ENCODE measurements at regions not wholly inside any gene's neighbourhood (a gene's known extent, or its start where the extent isn't known, plus 50 kb on each side); places are given as distances from the start of the nearest gene placed in this dataset.

- TF ChIP-seq ZNF703 (CRISPR knock-in tag; IDR thresholded peaks at IDR 0.05; ENCODE audit: borderline replicate concordance) (no peak), ZNF781 (CRISPR knock-in tag; IDR thresholded peaks at IDR 0.05; ENCODE audit: borderline replicate concordance, not compliant biosample characterization) (no peak), AGO2 (optimal IDR thresholded peaks at IDR 0.05; ENCODE audit: low read depth, low read length) (no peak), THAP11 (CRISPR knock-in tag; IDR thresholded peaks at IDR 0.05) (no peak), BATF2 (CRISPR knock-in tag; IDR thresholded peaks at IDR 0.05) (no peak), NFKB2 (CRISPR knock-in tag; IDR thresholded peaks at IDR 0.05; ENCODE audit: borderline replicate concordance) (no peak), AHDC1 (CRISPR knock-in tag; IDR thresholded peaks at IDR 0.05; ENCODE audit: borderline replicate concordance) (no peak), PAX8 (CRISPR knock-in tag; IDR thresholded peaks at IDR 0.05; ENCODE audit: borderline replicate concordance) (no peak), ATRX (CRISPR knock-in tag; IDR thresholded peaks at IDR 0.05; ENCODE audit: borderline replicate concordance) (no peak), REPIN1 (CRISPR knock-in tag; IDR thresholded peaks at IDR 0.05; ENCODE audit: borderline replicate concordance, low read depth) (no peak), ARHGAP35 (CRISPR knock-in tag; IDR thresholded peaks at IDR 0.05; ENCODE audit: borderline replicate concordance) (no peak)
- Histone ChIP-seq H3K4me1 (ENCODE audit: insufficient read depth, low read length) (peaks cover 66% of the 10 kb centered on the region), H3K79me2 (ENCODE audit: insufficient read depth, low read length) (no peaks in the 10 kb centered on the region), H4K20me1 (ENCODE audit: insufficient read depth, low read length) (no peaks in the 10 kb centered on the region), H2AFZ (ENCODE audit: low read length) (no peak overlapping the region), H3K4me3 (replicated peaks in 1 of 3; ENCODE audit: insufficient read depth in 1 of 3, low read depth in 2 of 3, low read length in 3 of 3) (no peak overlapping the region), H3K36me3 (replicated peaks in 1 of 2; ENCODE audit: control insufficient read depth in 1 of 2, insufficient read depth in 2 of 2, low read length in 2 of 2) (no peaks in the 10 kb centered on the region), H3K27ac (ENCODE audit: extremely low read length, insufficient read depth, low read length) (no peak overlapping the region), H3K9ac (ENCODE audit: insufficient read depth, low read depth, low read length) (no peak overlapping the region), H3K4me2 (ENCODE audit: low read depth, low read length) (no peak overlapping the region), H3K9me3 (ENCODE audit: low read length) (no peaks in the 10 kb centered on the region), H3K27me3 (ENCODE audit: control insufficient read depth in 1 of 2, insufficient read depth in 2 of 2, low read length in 2 of 2) (no peaks in the 10 kb centered on the region)
- CTCF ChIA-PET (ENCODE audit: low intra/inter-chr PET ratio, low total read pairs) = no interaction called here
- 96% methylated on average over 6 of the region's 6 CpGs for WGBS (ENCODE audit: low lambda C conversion rate)
- intact Hi-C loops (cut with micrococcal nuclease; ENCODE audit: unreplicated experiment) (no loop called here), in situ Hi-C loops (cut with HindIII; ENCODE audit: extremely low pct_ligation_motif_present, low pct_unique_long_range_greater_than_20kb) (no loop called here)
- no peak for ATAC-seq
- no peak for DNase-seq (ENCODE audit: low spot score)
- POLR2A ChIA-PET = interaction anchor here (3.2 kb wide), 1 partner anchor 10 kb away, joined by 50 read pairs; no protein-coding TSS in a partner anchor
- FAIRE-seq = no peak
- BruUV-seq (replicated peaks) = no TSS peak
Measured at GRCh38 chr1:182281541-182281940, 110.0 kb downstream of the GLUL start.
